ENCODE measurements at regions not wholly inside any gene's neighbourhood (a gene's known extent, or its start where the extent isn't known, plus 50 kb on each side); places are given as distances from the start of the nearest gene placed in this dataset.

DNA sequence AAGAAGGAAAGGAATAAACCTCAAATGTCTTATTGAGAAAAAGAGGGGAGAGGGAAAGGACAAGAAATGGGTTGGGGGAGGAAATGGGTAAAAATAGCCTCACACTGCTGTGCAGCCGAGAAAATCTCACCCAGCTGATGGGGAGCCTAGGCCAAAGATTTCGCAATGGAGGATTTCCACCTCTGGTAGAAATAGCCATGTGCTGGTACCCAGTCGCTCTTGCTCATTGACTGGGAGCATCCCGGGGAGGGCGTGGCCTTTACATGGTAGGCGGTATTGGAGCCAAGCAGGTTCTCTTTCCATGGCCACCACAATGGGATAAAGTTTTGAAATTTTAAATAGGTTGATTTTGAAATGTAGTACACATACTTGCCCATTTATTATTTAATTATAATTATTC, 255.1 kb upstream of the LDB2 start:
- TF ChIP-seq, protein P1, sequence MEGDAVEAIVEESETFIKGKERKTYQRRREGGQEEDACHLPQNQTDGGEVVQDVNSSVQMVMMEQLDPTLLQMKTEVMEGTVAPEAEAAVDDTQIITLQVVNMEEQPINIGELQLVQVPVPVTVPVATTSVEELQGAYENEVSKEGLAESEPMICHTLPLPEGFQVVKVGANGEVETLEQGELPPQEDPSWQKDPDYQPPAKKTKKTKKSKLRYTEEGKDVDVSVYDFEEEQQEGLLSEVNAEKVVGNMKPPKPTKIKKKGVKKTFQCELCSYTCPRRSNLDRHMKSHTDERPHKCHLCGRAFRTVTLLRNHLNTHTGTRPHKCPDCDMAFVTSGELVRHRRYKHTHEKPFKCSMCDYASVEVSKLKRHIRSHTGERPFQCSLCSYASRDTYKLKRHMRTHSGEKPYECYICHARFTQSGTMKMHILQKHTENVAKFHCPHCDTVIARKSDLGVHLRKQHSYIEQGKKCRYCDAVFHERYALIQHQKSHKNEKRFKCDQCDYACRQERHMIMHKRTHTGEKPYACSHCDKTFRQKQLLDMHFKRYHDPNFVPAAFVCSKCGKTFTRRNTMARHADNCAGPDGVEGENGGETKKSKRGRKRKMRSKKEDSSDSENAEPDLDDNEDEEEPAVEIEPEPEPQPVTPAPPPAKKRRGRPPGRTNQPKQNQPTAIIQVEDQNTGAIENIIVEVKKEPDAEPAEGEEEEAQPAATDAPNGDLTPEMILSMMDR (optimal IDR thresholded peaks at IDR 0.05 in 1 of 3, IDR thresholded peaks at IDR 0.05 in 1 of 3, conservative IDR thresholded peaks at IDR 0.05 in 1 of 3; ENCODE audit: extremely low read depth in 1 of 3, insufficient read depth in 2 of 3, low read length in 3 of 3), result no peak
- TF ChIP-seq EZH2 (IDR thresholded peaks at IDR 0.05; ENCODE audit: low read length), result no peak

All from keratinocyte (primary cell).